H9 (cell line): ENCODE measurements at regions not wholly inside any gene's neighbourhood (a gene's known extent, or its start where the extent isn't known, plus 50 kb on each side); places are given as distances from the start of the nearest gene placed in this dataset.

Experiments used
- DNase-seq: peaks from one replicate; pipeline ENCODE4 v3.0.0-alpha.2; 2017
- H2AFZ ChIP-seq: one replicate; pipeline ENCODE4 v1.6.1; 2013; ENCODE audit warnings: mild to moderate bottlenecking, low read length, control low read depth, moderate library complexity
- H2AK5ac ChIP-seq: 2 replicates; pipeline ENCODE4 v1.6.1; 2013; ENCODE audit warnings: low read length, control low read depth, mixed read lengths; ENCODE audit not compliant: insufficient read length
- H2BK120ac ChIP-seq: one replicate; pipeline ENCODE4 v1.6.1; 2013; ENCODE audit warnings: low read depth, mild to moderate bottlenecking, low read length, control low read depth, inconsistent platforms; ENCODE audit not compliant: poor library complexity, severe bottlenecking
- H2BK12ac ChIP-seq: 2 replicates; pipeline ENCODE4 v1.6.1; 2013; ENCODE audit warnings: low read length, control low read depth, mixed read lengths, low read depth; ENCODE audit not compliant: insufficient read length
- H2BK15ac ChIP-seq: 2 replicates; pipeline ENCODE4 v1.6.1; 2013; ENCODE audit warnings: low read depth, low read length, control low read depth
- H2BK20ac ChIP-seq: one replicate; pipeline ENCODE4 v1.6.1; 2013; ENCODE audit warnings: low read depth, mild to moderate bottlenecking, low read length, control low read depth, inconsistent platforms; ENCODE audit not compliant: poor library complexity, severe bottlenecking
- H2BK5ac ChIP-seq: 2 replicates; pipeline ENCODE4 v1.6.1; 2013; ENCODE audit warnings: low read length, control low read depth, mixed read lengths; ENCODE audit not compliant: insufficient read length
- H3K14ac ChIP-seq: 2 replicates; pipeline ENCODE4 v1.6.1; 2013; ENCODE audit warnings: low read length, control low read depth; ENCODE audit not compliant: insufficient read depth
- H3K18ac ChIP-seq: 2 replicates; pipeline ENCODE4 v1.6.1; 2013; ENCODE audit warnings: low read depth, mild to moderate bottlenecking, mixed read lengths, low read length, control low read depth; ENCODE audit not compliant: insufficient read length
- H3K23ac ChIP-seq: 2 replicates; pipeline ENCODE4 v1.6.1; 2013; ENCODE audit warnings: low read length, control low read depth, mixed read lengths, low read depth; ENCODE audit not compliant: insufficient read length
- H3K23me2 ChIP-seq: 2 replicates; pipeline ENCODE4 v1.6.1; 2013; ENCODE audit warnings: low read depth, mild to moderate bottlenecking, mixed read lengths, low read length, control low read depth; ENCODE audit not compliant: insufficient read length, poor library complexity, severe bottlenecking
- H3K27ac ChIP-seq: 2 replicates; pipeline ENCODE4 v1.5.1; 2013; ENCODE audit warnings: low read length, control low read depth, mixed read lengths, low read depth; ENCODE audit not compliant: insufficient read length
- H3K27me3 ChIP-seq: 2 replicates; pipeline ENCODE4 v1.6.1; 2013; ENCODE audit warnings: low read length, control low read depth, inconsistent platforms; ENCODE audit not compliant: insufficient read depth
- H3K4ac ChIP-seq: 2 replicates; pipeline ENCODE4 v1.6.1; 2013; ENCODE audit warnings: low read depth, mild to moderate bottlenecking, control low read depth, inconsistent platforms, low read length, moderate library complexity
- H3K4me1 ChIP-seq: 2 replicates; pipeline ENCODE4 v1.6.1; 2013; ENCODE audit warnings: low read length, control low read depth, inconsistent platforms; ENCODE audit not compliant: insufficient read depth
- H3K4me2 ChIP-seq: 2 replicates; pipeline ENCODE4 v1.6.1; 2013; ENCODE audit warnings: low read length, control low read depth, mixed read lengths; ENCODE audit not compliant: insufficient read length, insufficient read depth
- H3K56ac ChIP-seq: 2 replicates; pipeline ENCODE4 v1.6.1; 2013; ENCODE audit warnings: low read depth, mild to moderate bottlenecking, mixed read lengths, low read length, control low read depth; ENCODE audit not compliant: insufficient read length
- H3K79me1 ChIP-seq: 2 replicates; pipeline ENCODE4 v1.6.1; 2013; ENCODE audit warnings: low read depth, mild to moderate bottlenecking, moderate library complexity, low read length, control low read depth, inconsistent platforms; ENCODE audit not compliant: insufficient read depth, poor library complexity, severe bottlenecking
- H3K79me2 ChIP-seq: 2 replicates; pipeline ENCODE4 v1.6.1; 2013; ENCODE audit warnings: low read length, control low read depth, inconsistent platforms; ENCODE audit not compliant: insufficient read depth
- H3K9ac ChIP-seq: 2 replicates; pipeline ENCODE4 v1.6.1; 2013; ENCODE audit warnings: low read length, control low read depth, mixed read lengths; ENCODE audit not compliant: insufficient read length; ENCODE audit errors: extremely low read depth
- H3K9me3 ChIP-seq: one replicate; pipeline ENCODE4 v1.6.1; 2013; ENCODE audit warnings: low read depth, low read length, inconsistent platforms; ENCODE audit not compliant: control insufficient read depth
- H3T11ph ChIP-seq: one replicate; pipeline ENCODE4 v1.6.1; 2013; ENCODE audit warnings: mild to moderate bottlenecking, low read length, control low read depth, inconsistent platforms
- H4K20me1 ChIP-seq: one replicate; pipeline ENCODE4 v1.6.1; 2013; ENCODE audit not compliant: control insufficient read depth, insufficient read length, insufficient read depth
- H4K5ac ChIP-seq: 2 replicates; pipeline ENCODE4 v1.6.1; 2013; ENCODE audit warnings: low read depth, mild to moderate bottlenecking, mixed read lengths, low read length, control low read depth; ENCODE audit not compliant: insufficient read length
- H4K8ac ChIP-seq: replicated peaks from 2 replicates; pipeline ENCODE4 v1.6.1; 2013; ENCODE audit warnings: low read length, control low read depth, mixed read lengths, low read depth; ENCODE audit not compliant: insufficient read length
- H4K91ac ChIP-seq: 2 replicates; pipeline ENCODE4 v1.6.1; 2013; ENCODE audit warnings: low read depth, mild to moderate bottlenecking, moderate library complexity, mixed read lengths, low read length, control low read depth; ENCODE audit not compliant: insufficient read length
- H3K27ac Mint-ChIP-seq, 3 experiments: 2 replicates in 2 of 3; 3 replicates in 1 of 3; pipeline ENCODE4 v1.8.0; 2020 to 2021; ENCODE audit warnings: mixed read lengths in 3 of 3, mild to moderate bottlenecking in 1 of 3, moderate library complexity in 1 of 3
- H3K27me3 Mint-ChIP-seq: 2 replicates; pipeline ENCODE4 v1.8.0; 2021; ENCODE audit warnings: low read depth, mild to moderate bottlenecking, moderate library complexity, mixed read lengths
- H3K36me3 Mint-ChIP-seq, 3 experiments: 2 replicates in 2 of 3; 3 replicates in 1 of 3; pipeline ENCODE4 v1.8.0; 2020 to 2021; ENCODE audit warnings: low read depth in 3 of 3, mixed read lengths in 3 of 3; ENCODE audit not compliant: insufficient read depth in 1 of 3
- H3K4me1 Mint-ChIP-seq, 2 experiments: 2 replicates each; pipeline ENCODE4 v1.8.0; 2020; ENCODE audit warnings: mixed read lengths in 2 of 2
- H3K4me3 Mint-ChIP-seq, 2 experiments: 2 replicates in 1 of 2; 3 replicates in 1 of 2; pipeline ENCODE4 v1.8.0; 2020 to 2021; ENCODE audit warnings: mild to moderate bottlenecking in 2 of 2, mixed read lengths in 2 of 2, moderate library complexity in 1 of 2
- H3K9me3 Mint-ChIP-seq, 2 experiments: 2 replicates in 1 of 2; 3 replicates in 1 of 2; pipeline ENCODE4 v1.8.0; 2020; ENCODE audit warnings: mild to moderate bottlenecking in 2 of 2, mixed read lengths in 2 of 2, moderate library complexity in 1 of 2
- WGBS: extraction: QIAGEN DNeasy Blood & Tissue Kit; methylation state at CpG from one replicate; pipeline ENCODE4 v1.1.7; 2013; ENCODE audit warnings: missing lambda C conversion rate, low lambda C conversion rate, mixed read lengths; ENCODE audit not compliant: insufficient read length; ENCODE audit errors: extremely low coverage; 5-methylcytosine and 5-hydroxymethylcytosine counted together
- TF ChIP-seq, protein P1 (sequence below): fragments of 200-600 bp; sonication (generic); conservative IDR thresholded peaks from 3 replicates; pipeline ENCODE4 v1.8.0; 2021; ENCODE audit warnings: antibody characterized with exemption, mild to moderate bottlenecking

DNA sequence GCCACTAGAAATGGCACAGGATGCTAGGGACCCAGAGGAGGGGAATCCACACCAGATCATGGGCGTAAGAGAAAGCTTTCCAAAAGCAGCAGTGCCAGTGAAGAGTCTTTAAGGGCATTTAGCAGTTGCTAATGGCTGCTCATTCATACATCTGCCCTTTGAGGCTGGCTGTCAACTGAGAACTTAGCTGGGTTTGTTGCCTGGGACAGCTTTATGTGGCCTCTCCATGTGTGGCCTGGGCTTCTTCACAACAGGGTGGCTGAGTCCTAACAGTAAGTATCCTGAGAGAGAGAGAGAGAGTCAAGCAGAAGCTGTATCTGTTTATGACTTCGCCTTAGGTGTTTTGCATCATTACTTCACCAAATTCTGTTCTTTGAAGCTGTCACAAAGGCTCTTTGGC is 286.1 kb upstream of the KCNJ16 start:
- no peak overlapping the region for H3K4me3 Mint-ChIP-seq
- H3K9me3 Mint-ChIP-seq: no peaks in the 10 kb centered on the region
- H4K91ac ChIP-seq: no peak overlapping the region
- no peaks in the 10 kb centered on the region; a peak in 1 of 7 replicates for H3K36me3 Mint-ChIP-seq
- no CpG with 5 or more reads among the region's 2 CpGs for WGBS
- H2BK120ac ChIP-seq: no peak overlapping the region
- no peaks in the 10 kb centered on the region for H4K20me1 ChIP-seq
- H2AK5ac ChIP-seq: no peak overlapping the region
- no peaks in the 10 kb centered on the region for H3K23me2 ChIP-seq
- H3K9me3 ChIP-seq: no peaks in the 10 kb centered on the region
- no peak overlapping the region for H3K9ac ChIP-seq
- no peak overlapping the region for H3K18ac ChIP-seq
- no peak overlapping the region for H3K14ac ChIP-seq
- H4K5ac ChIP-seq: no peak overlapping the region
- no peaks in the 10 kb centered on the region for H3K27me3 ChIP-seq
- no peak overlapping the region for H2BK5ac ChIP-seq
- H3K4me2 ChIP-seq: no peak overlapping the region
- no peaks in the 10 kb centered on the region for H3K4me1 Mint-ChIP-seq
- H2BK12ac ChIP-seq: no peak overlapping the region
- no peak for DNase-seq
- no peak overlapping the region for H3K23ac ChIP-seq
- H3K79me1 ChIP-seq: no peaks in the 10 kb centered on the region
- H3T11ph ChIP-seq: no peak overlapping the region
- H4K8ac ChIP-seq: no peak overlapping the region
- no peaks in the 10 kb centered on the region for H3K4me1 ChIP-seq
- TF ChIP-seq, protein P1, sequence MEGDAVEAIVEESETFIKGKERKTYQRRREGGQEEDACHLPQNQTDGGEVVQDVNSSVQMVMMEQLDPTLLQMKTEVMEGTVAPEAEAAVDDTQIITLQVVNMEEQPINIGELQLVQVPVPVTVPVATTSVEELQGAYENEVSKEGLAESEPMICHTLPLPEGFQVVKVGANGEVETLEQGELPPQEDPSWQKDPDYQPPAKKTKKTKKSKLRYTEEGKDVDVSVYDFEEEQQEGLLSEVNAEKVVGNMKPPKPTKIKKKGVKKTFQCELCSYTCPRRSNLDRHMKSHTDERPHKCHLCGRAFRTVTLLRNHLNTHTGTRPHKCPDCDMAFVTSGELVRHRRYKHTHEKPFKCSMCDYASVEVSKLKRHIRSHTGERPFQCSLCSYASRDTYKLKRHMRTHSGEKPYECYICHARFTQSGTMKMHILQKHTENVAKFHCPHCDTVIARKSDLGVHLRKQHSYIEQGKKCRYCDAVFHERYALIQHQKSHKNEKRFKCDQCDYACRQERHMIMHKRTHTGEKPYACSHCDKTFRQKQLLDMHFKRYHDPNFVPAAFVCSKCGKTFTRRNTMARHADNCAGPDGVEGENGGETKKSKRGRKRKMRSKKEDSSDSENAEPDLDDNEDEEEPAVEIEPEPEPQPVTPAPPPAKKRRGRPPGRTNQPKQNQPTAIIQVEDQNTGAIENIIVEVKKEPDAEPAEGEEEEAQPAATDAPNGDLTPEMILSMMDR: no peak
- H3K27ac ChIP-seq: no peak overlapping the region
- H2BK20ac ChIP-seq: no peak overlapping the region
- no peaks in the 10 kb centered on the region for H3K79me2 ChIP-seq
- no peak overlapping the region for H3K56ac ChIP-seq
- H3K27ac Mint-ChIP-seq: no peak overlapping the region
- no peak overlapping the region for H2AFZ ChIP-seq
- no peak overlapping the region for H2BK15ac ChIP-seq
- no peaks in the 10 kb centered on the region for H3K27me3 Mint-ChIP-seq
- H3K4ac ChIP-seq: no peak overlapping the region
